A549 (cell line): ENCODE measurements at regions not wholly inside any gene's neighbourhood (a gene's known extent, or its start where the extent isn't known, plus 50 kb on each side); places are given as distances from the start of the nearest gene placed in this dataset.

Source experiments
- ATAC-seq, 2 experiments: fragments of 200-7000 bp in 1 of 2; fragments of >200 bp in 1 of 2; cut with Nextera tagmentation in 1 of 2; cut with Tn5 transposase in 1 of 2; 3 replicates each; pipeline versions ENCODE4 v1.8.0 to v1.9.1; 2018 to 2020; ENCODE audit warnings: mild to moderate bottlenecking in 1 of 2, moderate library complexity in 1 of 2
- CTCF ChIA-PET: fragments of 300-600 bp; sonication (Branson Sonifier 250); formaldehyde crosslinking; extraction: SDS; loops from one replicate; lab custom pipeline; 2021; ENCODE audit warnings: antibody characterized with exemption, inconsistent platforms; lab: Yijun Ruan, JAX
- POLR2A ChIA-PET: fragments of 350-600 bp; formaldehyde crosslinking; extraction: SDS; loops from one replicate; lab custom pipeline; 2021; ENCODE audit warnings: antibody characterized with exemption, inconsistent platforms; lab: Yijun Ruan, JAX
- DNase-seq, 2 experiments: peaks; one replicate each; pipeline versions ENCODE4 v3.0.0 to v3.0.0-alpha.2; 2011 to 2016; ENCODE audit warnings: low read depth in 1 of 2, low spot score in 1 of 2
- FAIRE-seq: peaks from 2 replicates; lab custom pipeline; 2011; peaks lifted over from hg19 to GRCh38; lab: Jason Lieb, UNC
- H3K27ac ChIP-seq, 2 experiments: fragments of >200 bp; sonication (Bioruptor Twin); formaldehyde crosslinking; 3 replicates each; pipeline ENCODE4 v1.5.1; 2016 to 2017
- H3K4me1 ChIP-seq: fragments of >200 bp; sonication (Bioruptor Twin); formaldehyde crosslinking; 3 replicates; pipeline ENCODE4 v1.6.1; 2016
- H3K4me2 ChIP-seq: fragments of >200 bp; sonication (Bioruptor Twin); formaldehyde crosslinking; 3 replicates; pipeline ENCODE4 v1.6.1; 2016
- H3K4me3 ChIP-seq: fragments of >200 bp; sonication (Bioruptor Twin); formaldehyde crosslinking; 3 replicates; pipeline ENCODE4 v1.5.1; 2016
- H3K9me3 ChIP-seq: fragments of >200 bp; sonication (Bioruptor Twin); formaldehyde crosslinking; 3 replicates; pipeline ENCODE4 v1.6.1; 2016
- BCL3 ChIP-seq: fragments of >200 bp; sonication (Bioruptor Twin); formaldehyde crosslinking; IDR thresholded peaks from 3 replicates; pipeline ENCODE4 v1.6.1; 2016
- BHLHE40 ChIP-seq: IDR thresholded peaks from 2 replicates; pipeline ENCODE4 v1.6.1; 2012; ENCODE audit warnings: low read depth, low read length, inconsistent platforms
- CBX2 ChIP-seq: fragments of 200-600 bp; sonication (generic); IDR thresholded peaks from 2 replicates; pipeline ENCODE4 v1.6.1; 2016; ENCODE audit warnings: low read depth, mild to moderate bottlenecking, borderline replicate concordance
- CEBPB ChIP-seq, 2 experiments: fragments of >200 bp in 1 of 2; sonication (Bioruptor Twin) in 1 of 2; formaldehyde crosslinking in 1 of 2; IDR thresholded peaks; 2 replicates each; pipeline ENCODE4 v1.6.1; 2012 to 2016
- CHD4 ChIP-seq: fragments of 200-600 bp; sonication (generic); IDR thresholded peaks from 2 replicates; pipeline ENCODE4 v1.6.1; 2016; ENCODE audit warnings: antibody characterized with exemption, mild to moderate bottlenecking, borderline replicate concordance
- EHF ChIP-seq: fragments of 250-450 bp; sonication (Bioruptor Pico); IDR thresholded peaks from 2 replicates; pipeline ENCODE4 v1.5.0; 2020; ENCODE audit warnings: mild to moderate bottlenecking
- FOXS1 ChIP-seq: fragments of 250-450 bp; sonication (Bioruptor Pico); IDR thresholded peaks from 2 replicates; pipeline ENCODE4 v1.5.0; 2020; ENCODE audit warnings: mild to moderate bottlenecking, moderate library complexity
- GATA3 ChIP-seq: IDR thresholded peaks from 2 replicates; pipeline ENCODE4 v1.6.1; 2012; ENCODE audit warnings: borderline replicate concordance
- HDAC2 ChIP-seq: fragments of 200-600 bp; sonication (generic); IDR thresholded peaks from 2 replicates; pipeline ENCODE4 v1.6.1; 2016
- HEYL ChIP-seq: fragments of 250-450 bp; sonication (Bioruptor Pico); IDR thresholded peaks from 2 replicates; pipeline ENCODE4 v1.8.0; 2021; ENCODE audit warnings: mild to moderate bottlenecking, moderate library complexity
- HOXB5 ChIP-seq: fragments of 250-450 bp; sonication (Bioruptor Pico); IDR thresholded peaks from 2 replicates; pipeline ENCODE4 v1.5.0; 2020; ENCODE audit warnings: mild to moderate bottlenecking, moderate library complexity
- KDM5A ChIP-seq: fragments of 200-600 bp; sonication (generic); IDR thresholded peaks from 2 replicates; pipeline ENCODE4 v1.6.1; 2016; ENCODE audit warnings: antibody characterized with exemption, mild to moderate bottlenecking
- MAFK ChIP-seq: fragments of 450-650 bp; IDR thresholded peaks from 2 replicates; pipeline ENCODE4 v1.6.1; 2014; ENCODE audit not compliant: partially characterized antibody
- MAZ ChIP-seq: fragments of 150-350 bp; IDR thresholded peaks from 2 replicates; pipeline ENCODE4 v1.6.1; 2014; ENCODE audit warnings: antibody characterized with exemption, low read depth, low read length, borderline replicate concordance
- NPAS2 ChIP-seq: fragments of 250-450 bp; sonication (Bioruptor Pico); IDR thresholded peaks from 2 replicates; pipeline ENCODE4 v1.8.0; 2022; ENCODE audit warnings: mild to moderate bottlenecking, moderate library complexity, borderline replicate concordance
- NR3C1 ChIP-seq: fragments of >200 bp; sonication (Bioruptor Twin); formaldehyde crosslinking; IDR thresholded peaks from 3 replicates; pipeline ENCODE4 v1.6.1; 2017
- RAD21 ChIP-seq, 2 experiments: fragments of >200 bp in 1 of 2; sonication (Bioruptor Twin) in 1 of 2; formaldehyde crosslinking in 1 of 2; IDR thresholded peaks in 1 of 2; conservative IDR thresholded peaks in 1 of 2; 2 replicates in 1 of 2; 3 replicates in 1 of 2; pipeline ENCODE4 v1.6.1; 2012 to 2018; ENCODE audit warnings: inconsistent platforms in 1 of 2
- RNF2 ChIP-seq: fragments of 200-600 bp; sonication (generic); IDR thresholded peaks from 2 replicates; pipeline ENCODE4 v1.6.1; 2016; ENCODE audit warnings: low read depth, mild to moderate bottlenecking, antibody characterized with exemption, moderate library complexity, borderline replicate concordance
- SMC3 ChIP-seq: fragments of >200 bp; sonication (Bioruptor Twin); formaldehyde crosslinking; IDR thresholded peaks from 3 replicates; pipeline ENCODE4 v1.6.1; 2018; ENCODE audit warnings: inconsistent platforms
- TP53 ChIP-seq: fragments of 250-450 bp; sonication (Bioruptor Pico); IDR thresholded peaks from 2 replicates; pipeline ENCODE4 v1.5.0; 2021; ENCODE audit warnings: mild to moderate bottlenecking, moderate library complexity
- ZFP36 ChIP-seq: fragments of 450-650 bp; IDR thresholded peaks from 2 replicates; pipeline ENCODE4 v1.6.1; 2014; ENCODE audit warnings: borderline replicate concordance; ENCODE audit not compliant: partially characterized antibody
- ZNF302 ChIP-seq: fragments of 250-450 bp; sonication (Bioruptor Pico); IDR thresholded peaks from 2 replicates; pipeline ENCODE4 v1.9.0; 2021; ENCODE audit warnings: inconsistent platforms, mild to moderate bottlenecking, moderate library complexity
- WGBS: methylation state at CpG from one replicate; pipeline ENCODE4 v1.1.6; 2017; ENCODE audit errors: missing lambda C conversion rate; 5-methylcytosine and 5-hydroxymethylcytosine counted together
- TF ChIP-seq, protein P1 (sequence below): fragments of >200 bp; sonication (Bioruptor Twin); formaldehyde crosslinking; IDR thresholded peaks from 3 replicates; pipeline ENCODE4 v1.5.1; 2016
- TF ChIP-seq, protein P2 (sequence below): fragments of 250-450 bp; sonication (Bioruptor Pico); IDR thresholded peaks from 2 replicates; pipeline ENCODE4 v1.5.0; 2020; ENCODE audit warnings: low read depth, mild to moderate bottlenecking, moderate library complexity

- Histone ChIP-seq H3K27ac (no peak overlapping the region), H3K4me3 (no peak overlapping the region), H3K9me3 (no peaks in the 10 kb centered on the region), H3K4me2 (no peak overlapping the region)
- no peak for DNase-seq
- CTCF ChIA-PET, result interaction anchor here (1.4 kb wide), 1 partner anchor 38 kb away, joined by 3 read pairs; no protein-coding TSS in a partner anchor
- no peak for TF ChIP-seq NR3C1
- TF ChIP-seq, protein P1, sequence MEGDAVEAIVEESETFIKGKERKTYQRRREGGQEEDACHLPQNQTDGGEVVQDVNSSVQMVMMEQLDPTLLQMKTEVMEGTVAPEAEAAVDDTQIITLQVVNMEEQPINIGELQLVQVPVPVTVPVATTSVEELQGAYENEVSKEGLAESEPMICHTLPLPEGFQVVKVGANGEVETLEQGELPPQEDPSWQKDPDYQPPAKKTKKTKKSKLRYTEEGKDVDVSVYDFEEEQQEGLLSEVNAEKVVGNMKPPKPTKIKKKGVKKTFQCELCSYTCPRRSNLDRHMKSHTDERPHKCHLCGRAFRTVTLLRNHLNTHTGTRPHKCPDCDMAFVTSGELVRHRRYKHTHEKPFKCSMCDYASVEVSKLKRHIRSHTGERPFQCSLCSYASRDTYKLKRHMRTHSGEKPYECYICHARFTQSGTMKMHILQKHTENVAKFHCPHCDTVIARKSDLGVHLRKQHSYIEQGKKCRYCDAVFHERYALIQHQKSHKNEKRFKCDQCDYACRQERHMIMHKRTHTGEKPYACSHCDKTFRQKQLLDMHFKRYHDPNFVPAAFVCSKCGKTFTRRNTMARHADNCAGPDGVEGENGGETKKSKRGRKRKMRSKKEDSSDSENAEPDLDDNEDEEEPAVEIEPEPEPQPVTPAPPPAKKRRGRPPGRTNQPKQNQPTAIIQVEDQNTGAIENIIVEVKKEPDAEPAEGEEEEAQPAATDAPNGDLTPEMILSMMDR, result no peak
- no peak for TF ChIP-seq MAFK
- TF ChIP-seq, all 56 proteins: peak for 0
- no peak for ATAC-seq
- WGBS, result 69% methylated on average over 5 of the region's 5 CpGs
- no peaks in the 10 kb centered on the region for H3K4me1 ChIP-seq
- POLR2A ChIA-PET, result no interaction called here
- no peak for FAIRE-seq
Observed at GRCh38 chr6:135118134-135118730, 62.9 kb upstream of the MYB start.

- ATAC-seq (no peak), DNase-seq (no peak), FAIRE-seq (no peak)
- no peak for TF ChIP-seq GATA3
- no peak for TF ChIP-seq EHF (CRISPR knock-in tag)
- TF ChIP-seq HDAC2, result no peak
- TF ChIP-seq MAZ, result no peak
- H3K9me3 ChIP-seq, result no peaks in the 10 kb centered on the region
- no peaks in the 10 kb centered on the region for H3K4me1 ChIP-seq
- WGBS, result 51% methylated on average over 3 of the region's 3 CpGs
- no peak overlapping the region for H3K4me2 ChIP-seq
- no peak overlapping the region for H3K27ac ChIP-seq
- ChIA-PET POLR2A (no interaction called here), CTCF (no interaction called here)
- H3K4me3 ChIP-seq, result no peak overlapping the region
Observed at GRCh38 chr6:135117413-135117968, 62.9 kb upstream of the HBS1L start.

- Histone ChIP-seq H3K27ac (no peak overlapping the region), H3K4me2 (no peak overlapping the region), H3K4me3 (no peak overlapping the region), H3K9me3 (no peaks in the 10 kb centered on the region), H3K4me1 (no peaks in the 10 kb centered on the region)
- TF ChIP-seq NPAS2 (CRISPR knock-in tag), result no peak
- TF ChIP-seq KDM5A, result no peak
- TF ChIP-seq HOXB5 (CRISPR knock-in tag), result no peak
- TF ChIP-seq HEYL (CRISPR knock-in tag), result no peak
- no peak for TF ChIP-seq CHD4
- TF ChIP-seq CEBPB (IDR thresholded peaks at IDR 0.05), result no peak
- no peak for TF ChIP-seq BHLHE40
- no peak for TF ChIP-seq TP53 (CRISPR knock-in tag)
- TF ChIP-seq NR3C1, result no peak
- TF ChIP-seq, protein P2, sequence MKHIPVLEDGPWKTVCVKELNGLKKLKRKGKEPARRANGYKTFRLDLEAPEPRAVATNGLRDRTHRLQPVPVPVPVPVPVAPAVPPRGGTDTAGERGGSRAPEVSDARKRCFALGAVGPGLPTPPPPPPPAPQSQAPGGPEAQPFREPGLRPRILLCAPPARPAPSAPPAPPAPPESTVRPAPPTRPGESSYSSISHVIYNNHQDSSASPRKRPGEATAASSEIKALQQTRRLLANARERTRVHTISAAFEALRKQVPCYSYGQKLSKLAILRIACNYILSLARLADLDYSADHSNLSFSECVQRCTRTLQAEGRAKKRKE (CRISPR knock-in tag), result no peak
- TF ChIP-seq ZNF302 (CRISPR knock-in tag), result no peak
- TF ChIP-seq SMC3, result no peak
- no peak for TF ChIP-seq FOXS1 (CRISPR knock-in tag)
- TF ChIP-seq ZFP36, result no peak
- no peak for TF ChIP-seq RAD21 (conservative IDR thresholded peaks at IDR 0.05 in 1 of 2, IDR thresholded peaks at IDR 0.05 in 1 of 2)
- no peak for TF ChIP-seq BCL3
- TF ChIP-seq CBX2, result no peak
- TF ChIP-seq RNF2, result no peak
- FAIRE-seq (no peak), DNase-seq (no peak), ATAC-seq (no peak)
- ChIA-PET CTCF (interaction anchor here (0.6 kb wide), 1 partner anchor 24 kb away, joined by 4 read pairs; no protein-coding TSS in a partner anchor), POLR2A (no interaction called here)
- WGBS, result 39% methylated on average over 5 of the region's 5 CpGs
Observed at GRCh38 chr6:135116571-135116970, 61.9 kb upstream of the HBS1L start.
